Uterus (tissue), 2 donors: ENCODE measurements at regions not wholly inside any gene's neighbourhood (a gene's known extent, or its start where the extent isn't known, plus 50 kb on each side); places are given as distances from the start of the nearest gene placed in this dataset.

ENCODE experiments used
- POLR2A ChIP-seq, 2 donors: fragments of 450-650 bp; IDR thresholded peaks; one replicate each; pipeline ENCODE4 v1.6.1; 2016; ENCODE audit warnings: antibody characterized with exemption in 2 of 2, mild to moderate bottlenecking in 1 of 2, moderate library complexity in 1 of 2
- TF ChIP-seq, protein P1 (sequence below), 4 experiments: fragments of 200-600 bp in 2 of 4; fragments of 450-650 bp in 2 of 4; sonication (generic) in 2 of 4; IDR thresholded peaks; one replicate each; pipeline ENCODE4 v1.5.1; 2016 to 2019; ENCODE audit warnings: antibody characterized with exemption in 4 of 4, mild to moderate bottlenecking in 2 of 4, moderate library complexity in 1 of 4

DNA sequence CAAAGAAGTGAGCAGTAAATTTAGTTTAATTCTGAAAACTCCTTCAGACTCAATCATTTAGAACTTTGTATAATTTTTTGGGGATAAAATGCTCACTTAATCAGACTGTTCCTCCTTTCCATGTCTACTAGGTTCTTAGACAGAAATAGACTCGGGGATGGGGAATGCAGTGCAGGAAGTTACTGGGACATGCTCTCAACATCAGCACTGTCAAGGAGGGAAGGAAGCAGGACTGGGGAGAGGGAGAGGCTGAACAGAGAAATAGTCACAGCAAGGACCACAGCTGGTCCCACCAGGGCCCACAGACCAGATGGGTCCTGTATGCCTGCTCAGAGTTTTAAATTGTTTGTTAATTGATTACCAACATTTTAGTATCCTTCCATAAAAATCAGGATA is 310.1 kb upstream of the MSX2 start:
- TF ChIP-seq, protein P1, sequence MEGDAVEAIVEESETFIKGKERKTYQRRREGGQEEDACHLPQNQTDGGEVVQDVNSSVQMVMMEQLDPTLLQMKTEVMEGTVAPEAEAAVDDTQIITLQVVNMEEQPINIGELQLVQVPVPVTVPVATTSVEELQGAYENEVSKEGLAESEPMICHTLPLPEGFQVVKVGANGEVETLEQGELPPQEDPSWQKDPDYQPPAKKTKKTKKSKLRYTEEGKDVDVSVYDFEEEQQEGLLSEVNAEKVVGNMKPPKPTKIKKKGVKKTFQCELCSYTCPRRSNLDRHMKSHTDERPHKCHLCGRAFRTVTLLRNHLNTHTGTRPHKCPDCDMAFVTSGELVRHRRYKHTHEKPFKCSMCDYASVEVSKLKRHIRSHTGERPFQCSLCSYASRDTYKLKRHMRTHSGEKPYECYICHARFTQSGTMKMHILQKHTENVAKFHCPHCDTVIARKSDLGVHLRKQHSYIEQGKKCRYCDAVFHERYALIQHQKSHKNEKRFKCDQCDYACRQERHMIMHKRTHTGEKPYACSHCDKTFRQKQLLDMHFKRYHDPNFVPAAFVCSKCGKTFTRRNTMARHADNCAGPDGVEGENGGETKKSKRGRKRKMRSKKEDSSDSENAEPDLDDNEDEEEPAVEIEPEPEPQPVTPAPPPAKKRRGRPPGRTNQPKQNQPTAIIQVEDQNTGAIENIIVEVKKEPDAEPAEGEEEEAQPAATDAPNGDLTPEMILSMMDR (IDR thresholded peaks at IDR 0.05) = no peak
- no peak for TF ChIP-seq POLR2A (IDR thresholded peaks at IDR 0.05)
